Thymus (tissue), 11 donors: ENCODE measurements at regions not wholly inside any gene's neighbourhood (a gene's known extent, or its start where the extent isn't known, plus 50 kb on each side); places are given as distances from the start of the nearest gene placed in this dataset.

Source experiments
- DNase-seq, 9 donors: peaks; one replicate each; pipeline ENCODE4 v3.0.0-alpha.2; 2013; ENCODE audit warnings: low spot score in 9 of 9, low read depth in 6 of 9, missing footprints in 1 of 9
- H3K27ac ChIP-seq, 2 donors: one replicate each; pipeline ENCODE4 v1.5.1; 2013; ENCODE audit warnings: control low read depth in 1 of 2, low read depth in 1 of 2, low read length in 1 of 2, mild to moderate bottlenecking in 1 of 2, moderate library complexity in 1 of 2
- H3K27me3 ChIP-seq, 2 donors: one replicate each; pipeline ENCODE4 v1.5.1; 2013; ENCODE audit warnings: low read length in 1 of 2; ENCODE audit not compliant: control insufficient read depth in 2 of 2, insufficient read depth in 1 of 2
- H3K36me3 ChIP-seq, 2 donors: one replicate each; pipeline ENCODE4 v1.5.1; 2013; ENCODE audit warnings: low read length in 1 of 2, mild to moderate bottlenecking in 1 of 2, moderate library complexity in 1 of 2; ENCODE audit not compliant: control insufficient read depth in 2 of 2, insufficient read depth in 2 of 2
- H3K4me1 ChIP-seq, 2 donors: one replicate each; pipeline ENCODE4 v1.5.1; 2013; ENCODE audit warnings: low read length in 2 of 2; ENCODE audit not compliant: control insufficient read depth in 2 of 2, insufficient read depth in 2 of 2
- H3K4me3 ChIP-seq, 2 donors: one replicate each; pipeline ENCODE4 v1.5.1; 2013; ENCODE audit warnings: low read length in 2 of 2, control low read depth in 1 of 2, mild to moderate bottlenecking in 1 of 2
- H3K9me3 ChIP-seq, 2 donors: one replicate each; pipeline ENCODE4 v1.5.1; 2013; ENCODE audit warnings: low read length in 1 of 2, mild to moderate bottlenecking in 1 of 2; ENCODE audit not compliant: control insufficient read depth in 2 of 2, insufficient read depth in 1 of 2
- WGBS: extraction: QIAGEN DNeasy Blood & Tissue Kit; methylation state at CpG from one replicate; pipeline ENCODE4 v1.1.7; 2013; 5-methylcytosine and 5-hydroxymethylcytosine counted together
- donor health status: healthy.

- no peaks in the 10 kb centered on the region for H3K36me3 ChIP-seq
- no peak for DNase-seq
- WGBS, result 96% methylated on average over 8 of the region's 8 CpGs
- no peaks in the 10 kb centered on the region for H3K27me3 ChIP-seq
- H3K27ac ChIP-seq, result no peak overlapping the region
- H3K4me3 ChIP-seq, result no peak overlapping the region
- no peaks in the 10 kb centered on the region for H3K4me1 ChIP-seq
- H3K9me3 ChIP-seq, result no peaks in the 10 kb centered on the region
Measured at GRCh38 chr1:55703726-55704363, 488.7 kb upstream of the USP24 start.

DNA sequence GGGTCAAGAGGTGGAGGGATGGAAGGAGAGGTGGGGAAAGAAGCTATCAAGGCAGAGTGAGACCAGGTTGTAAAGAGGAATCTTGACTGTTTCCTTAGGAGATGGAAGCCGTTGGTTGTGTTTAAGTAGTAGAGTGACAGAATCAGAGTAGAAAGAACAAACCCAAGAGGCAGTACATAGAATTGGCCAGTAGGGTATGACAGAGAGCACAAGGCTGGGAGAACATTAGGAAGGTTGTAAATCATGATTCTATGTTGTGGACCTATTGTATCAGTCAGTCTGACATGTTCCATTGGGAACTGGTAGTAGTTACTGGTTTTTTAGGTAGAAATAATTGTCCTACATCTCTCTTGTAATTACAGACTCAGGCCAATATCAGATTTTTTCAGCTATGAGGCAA is 486.9 kb upstream of the USP24 start:
- H3K27me3 ChIP-seq, result no peaks in the 10 kb centered on the region
- H3K9me3 ChIP-seq, result no peaks in the 10 kb centered on the region
- peak in 5 of 9 donors; percentile 11 to 43 (median 20) for DNase-seq
- no peaks in the 10 kb centered on the region for H3K4me1 ChIP-seq
- whole genome bisulfite sequencing, result 59% methylated on average over 1 of the region's 1 CpG
- H3K4me3 ChIP-seq, result no peak overlapping the region
- no peak overlapping the region for H3K27ac ChIP-seq
- H3K36me3 ChIP-seq, result no peaks in the 10 kb centered on the region

DNA sequence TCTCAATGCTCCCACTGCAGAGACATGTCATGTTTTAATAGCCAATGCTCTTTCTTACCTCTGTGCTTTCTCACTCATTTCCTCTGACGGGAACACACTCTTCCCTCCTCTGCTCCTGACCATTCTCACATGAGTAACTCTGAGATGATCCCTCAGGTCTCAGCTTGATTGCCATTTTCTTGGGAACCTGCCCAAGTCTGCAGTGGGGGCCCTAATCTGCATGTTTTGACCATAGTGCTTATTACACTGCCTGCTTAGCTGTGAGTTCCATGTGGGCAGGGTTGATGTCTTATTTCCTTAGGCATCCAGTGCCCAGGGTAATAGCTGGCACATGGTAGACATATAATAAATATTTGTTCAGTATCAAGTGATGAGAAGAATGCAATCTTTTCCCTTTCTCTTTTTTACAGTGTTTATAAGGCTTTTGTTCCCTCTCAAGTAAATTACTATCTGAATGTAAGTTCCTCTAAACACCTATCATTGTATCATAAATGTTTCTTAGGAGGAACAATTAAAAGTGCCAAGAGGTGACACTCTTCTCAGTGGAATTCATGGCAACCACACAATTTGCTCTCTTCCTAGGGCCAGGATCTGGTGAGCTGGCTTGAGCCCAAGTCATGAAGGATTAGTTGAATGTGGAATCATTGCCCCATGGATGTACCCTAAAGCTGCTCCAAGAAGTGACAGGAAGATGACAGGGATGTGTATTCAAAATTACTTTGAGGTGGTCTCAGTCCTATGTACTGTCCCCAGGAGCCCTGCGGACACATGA is 485.4 kb upstream of the USP24 start:
- H3K9me3 ChIP-seq, result no peaks in the 10 kb centered on the region
- no peaks in the 10 kb centered on the region for H3K27me3 ChIP-seq
- no peak overlapping the region for H3K27ac ChIP-seq
- no peaks in the 10 kb centered on the region for H3K4me1 ChIP-seq
- DNase-seq, result no peak
- H3K36me3 ChIP-seq, result no peaks in the 10 kb centered on the region
- WGBS, result 73% methylated on average over 2 of the region's 2 CpGs
- no peak overlapping the region for H3K4me3 ChIP-seq

- WGBS, result 60% methylated on average over 2 of the region's 2 CpGs
Measured at GRCh38 chr1:55699228-55699627, 484.1 kb upstream of the USP24 start.

DNA sequence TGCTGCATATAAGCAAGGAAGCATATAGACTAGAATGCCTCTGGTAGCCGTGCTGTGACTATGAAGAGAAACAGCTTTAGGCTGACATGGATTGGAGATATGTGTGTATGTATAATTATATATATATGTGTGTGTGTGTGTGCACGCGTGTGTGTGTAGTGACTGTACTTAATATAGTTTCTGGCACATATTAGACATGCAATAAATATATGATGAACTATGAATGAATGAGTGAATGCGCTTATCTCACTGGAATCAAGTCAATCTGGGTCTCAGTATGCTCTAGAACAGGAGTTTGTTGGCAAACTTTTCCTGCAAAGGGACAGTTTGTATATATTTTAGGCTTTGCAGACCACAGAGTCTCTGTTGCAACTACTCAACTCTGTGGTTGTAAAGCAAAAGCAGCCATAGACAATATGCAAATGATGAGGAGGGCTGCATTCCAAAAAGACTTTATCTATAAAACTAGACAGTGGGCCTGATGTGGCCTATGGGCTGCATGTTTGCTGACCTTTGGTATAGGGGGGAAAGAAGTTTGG is 482.9 kb upstream of the USP24 start:
- Histone ChIP-seq H3K4me3 (no peak overlapping the region), H3K4me1 (peaks cover 0 to 5% of the 10 kb centered on the region in 2 donors), H3K9me3 (no peaks in the 10 kb centered on the region), H3K36me3 (no peaks in the 10 kb centered on the region), H3K27ac (no peak overlapping the region), H3K27me3 (no peaks in the 10 kb centered on the region)
- no peak for DNase-seq
- WGBS, result 79% methylated on average over 4 of the region's 4 CpGs

More at GRCh38 chr1:55699228-55699627, 484.1 kb upstream of the USP24 start:
- no peak for DNase-seq
- Histone ChIP-seq H3K9me3 (no peaks in the 10 kb centered on the region), H3K36me3 (no peaks in the 10 kb centered on the region), H3K27me3 (no peaks in the 10 kb centered on the region), H3K4me3 (no peak overlapping the region), H3K27ac (no peak overlapping the region), H3K4me1 (peaks cover 0 to 3% of the 10 kb centered on the region in 2 donors)

GRCh38 chr1:55696891-55697290 is 481.7 kb upstream of the USP24 start:
- WGBS, result 76% methylated on average over 2 of the region's 2 CpGs
- Histone ChIP-seq H3K36me3 (no peaks in the 10 kb centered on the region), H3K27ac (no peak overlapping the region), H3K27me3 (no peaks in the 10 kb centered on the region), H3K4me3 (no peak overlapping the region), H3K9me3 (no peaks in the 10 kb centered on the region), H3K4me1 (peaks cover 0 to 5% of the 10 kb centered on the region in 2 donors)
- DNase-seq, result no peak

GRCh38 chr1:55696181-55696754 is 481.1 kb upstream of the USP24 start:
- H3K36me3 ChIP-seq, result no peaks in the 10 kb centered on the region
- no peak overlapping the region for H3K27ac ChIP-seq
- WGBS, result 94% methylated on average over 10 of the region's 10 CpGs
- H3K4me1 ChIP-seq, result peaks cover 0 to 5% of the 10 kb centered on the region in 2 donors
- H3K9me3 ChIP-seq, result no peaks in the 10 kb centered on the region
- H3K27me3 ChIP-seq, result no peaks in the 10 kb centered on the region
- no peak overlapping the region for H3K4me3 ChIP-seq
- DNase-seq, result no peak

- Histone ChIP-seq H3K4me1 (peaks cover 0 to 5% of the 10 kb centered on the region in 2 donors), H3K27ac (no peak overlapping the region), H3K27me3 (no peaks in the 10 kb centered on the region), H3K36me3 (no peaks in the 10 kb centered on the region), H3K4me3 (no peak overlapping the region), H3K9me3 (no peaks in the 10 kb centered on the region)
- no peak for DNase-seq
- 92% methylated on average over 5 of the region's 5 CpGs for WGBS
Measured at GRCh38 chr1:55695552-55695951, 480.4 kb upstream of the USP24 start.

GRCh38 chr1:55695151-55695550 is 480.0 kb upstream of the USP24 start:
- no peaks in the 10 kb centered on the region for H3K27me3 ChIP-seq
- peaks cover 0 to 5% of the 10 kb centered on the region in 2 donors for H3K4me1 ChIP-seq
- no peaks in the 10 kb centered on the region for H3K9me3 ChIP-seq
- no peak overlapping the region for H3K4me3 ChIP-seq
- 92% methylated on average over 4 of the region's 4 CpGs for WGBS
- H3K36me3 ChIP-seq, result no peaks in the 10 kb centered on the region
- no peak overlapping the region for H3K27ac ChIP-seq
- DNase-seq, result no peak
